Left lung (tissue), 4 donors: ENCODE measurements at regions not wholly inside any gene's neighbourhood (a gene's known extent, or its start where the extent isn't known, plus 50 kb on each side); places are given as distances from the start of the nearest gene placed in this dataset.
"Not testable (repeated sequence)": the region's sequence is repeated elsewhere in the genome, so short reads cannot be mapped to it uniquely, and the experiment has no call there.

Experiments
- ATAC-seq: fragments of 200-7000 bp; cut with Tn5 transposase; one replicate; pipeline ENCODE4 v1.9.1; 2020; ENCODE audit warnings: moderate library complexity
- DNase-seq, 4 donors: peaks; one replicate each; pipeline ENCODE4 v3.0.0-alpha.2; 2013 to 2020
- H3K27ac ChIP-seq, 2 donors: fragments of 200-600 bp; sonication (generic) in 1 of 2; one replicate each; pipeline versions ENCODE4 v1.5.0 to v1.8.0; 2020 to 2021
- H3K27me3 ChIP-seq, 2 donors: fragments of 200-600 bp; sonication (generic) in 1 of 2; one replicate each; pipeline versions ENCODE4 v1.5.0 to v1.8.0; 2020 to 2021
- H3K36me3 ChIP-seq, 2 donors: fragments of 200-600 bp; sonication (generic) in 1 of 2; one replicate each; pipeline versions ENCODE4 v1.5.0 to v1.8.0; 2020 to 2021
- H3K4me1 ChIP-seq, 2 donors: fragments of 200-600 bp; one replicate each; pipeline ENCODE4 v1.8.0; 2021
- H3K4me3 ChIP-seq, 2 donors: fragments of 200-600 bp; sonication (generic) in 1 of 2; one replicate each; pipeline versions ENCODE4 v1.5.0 to v1.8.0; 2020 to 2021; ENCODE audit warnings: mild to moderate bottlenecking in 1 of 2
- H3K9me3 ChIP-seq, 2 donors: fragments of 200-600 bp; sonication (generic) in 1 of 2; one replicate each; pipeline versions ENCODE4 v1.5.0 to v1.8.0; 2020 to 2021
- intact Hi-C, 2 donors: fragments of 100-400 bp; cut with DNase I; formaldehyde crosslinking; loops; one replicate each; pipeline versions ENCODE4 v1.11.2 to v1.14.2; 2022
- TF ChIP-seq, protein P1 (sequence below), 2 donors: fragments of 200-600 bp; sonication (generic) in 1 of 2; IDR thresholded peaks; one replicate each; pipeline versions ENCODE4 v1.5.0 to v1.8.0; 2021; ENCODE audit warnings: antibody characterized with exemption in 2 of 2
- donor health status: DM: no; HTN: yes; CAD: no.
- donor health status: DM: no; HTN: no; CAD: no.

DNA sequence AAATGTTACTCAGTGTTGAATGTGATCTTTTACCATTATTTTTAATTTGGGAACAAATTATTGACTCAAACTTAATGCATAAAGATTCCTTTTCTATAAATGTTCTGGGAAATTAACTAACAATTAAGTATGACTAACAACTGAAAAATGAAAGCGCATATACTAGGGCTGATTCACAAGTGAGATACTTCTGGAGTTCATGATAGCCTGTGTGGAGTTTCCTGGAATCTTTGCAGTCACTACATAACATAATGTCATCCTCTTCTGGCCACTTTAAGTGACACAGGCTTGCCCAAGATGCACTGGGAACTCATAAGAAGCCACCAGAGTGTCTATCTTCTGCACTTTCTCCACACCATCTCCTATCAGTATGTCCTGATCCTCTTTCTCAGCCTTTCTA, 450.3 kb upstream of the CDH11 start:
- Histone ChIP-seq H3K9me3 (no peaks in the 10 kb centered on the region), H3K4me3 (no peak overlapping the region), H3K27me3 (no peaks in the 10 kb centered on the region), H3K4me1 (no peaks in the 10 kb centered on the region), H3K27ac (no peak overlapping the region), H3K36me3 (no peaks in the 10 kb centered on the region)
- intact Hi-C loops, result no loop called here
- TF ChIP-seq, protein P1, sequence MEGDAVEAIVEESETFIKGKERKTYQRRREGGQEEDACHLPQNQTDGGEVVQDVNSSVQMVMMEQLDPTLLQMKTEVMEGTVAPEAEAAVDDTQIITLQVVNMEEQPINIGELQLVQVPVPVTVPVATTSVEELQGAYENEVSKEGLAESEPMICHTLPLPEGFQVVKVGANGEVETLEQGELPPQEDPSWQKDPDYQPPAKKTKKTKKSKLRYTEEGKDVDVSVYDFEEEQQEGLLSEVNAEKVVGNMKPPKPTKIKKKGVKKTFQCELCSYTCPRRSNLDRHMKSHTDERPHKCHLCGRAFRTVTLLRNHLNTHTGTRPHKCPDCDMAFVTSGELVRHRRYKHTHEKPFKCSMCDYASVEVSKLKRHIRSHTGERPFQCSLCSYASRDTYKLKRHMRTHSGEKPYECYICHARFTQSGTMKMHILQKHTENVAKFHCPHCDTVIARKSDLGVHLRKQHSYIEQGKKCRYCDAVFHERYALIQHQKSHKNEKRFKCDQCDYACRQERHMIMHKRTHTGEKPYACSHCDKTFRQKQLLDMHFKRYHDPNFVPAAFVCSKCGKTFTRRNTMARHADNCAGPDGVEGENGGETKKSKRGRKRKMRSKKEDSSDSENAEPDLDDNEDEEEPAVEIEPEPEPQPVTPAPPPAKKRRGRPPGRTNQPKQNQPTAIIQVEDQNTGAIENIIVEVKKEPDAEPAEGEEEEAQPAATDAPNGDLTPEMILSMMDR (IDR thresholded peaks at IDR 0.05), result no peak
- ATAC-seq (peak; percentile 44), DNase-seq (no peak)

DNA sequence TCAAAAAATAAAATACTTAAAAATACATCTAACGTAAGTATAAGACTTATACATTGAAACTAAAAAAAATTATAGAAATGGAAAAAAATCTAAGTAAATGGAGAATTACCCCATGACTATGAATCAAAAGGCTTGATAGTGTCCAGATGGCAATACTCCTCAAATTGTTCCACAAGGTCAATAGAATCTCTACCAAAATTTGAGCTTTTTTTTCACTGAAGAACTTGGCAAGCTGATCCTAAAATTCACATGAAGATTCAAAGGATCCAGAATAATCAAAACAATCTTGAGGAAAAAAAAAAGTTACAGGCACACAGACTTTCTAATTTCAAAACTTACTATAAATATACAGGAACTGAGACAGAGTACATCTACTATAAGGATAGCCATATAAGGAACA, 448.4 kb upstream of the CDH11 start:
- no peak overlapping the region for H3K4me3 ChIP-seq
- H3K36me3 ChIP-seq, result no peaks in the 10 kb centered on the region
- ATAC-seq (no peak), DNase-seq (no peak)
- no peaks in the 10 kb centered on the region for H3K4me1 ChIP-seq
- H3K27ac ChIP-seq, result no peak overlapping the region
- no peaks in the 10 kb centered on the region for H3K27me3 ChIP-seq
- H3K9me3 ChIP-seq, result no peaks in the 10 kb centered on the region
- TF ChIP-seq, protein P1 (IDR thresholded peaks at IDR 0.05), result no peak
- intact Hi-C loops, result no loop called here

GRCh38 chr16:65559846-65560245, 438.0 kb upstream of the CDH11 start:
- H3K27me3 ChIP-seq, result no peaks in the 10 kb centered on the region
- H3K27ac ChIP-seq, result no peak overlapping the region
- no peak for ATAC-seq
- peak in 1 of 4 donors; percentile 8 for DNase-seq
- no peaks in the 10 kb centered on the region for H3K4me1 ChIP-seq
- intact Hi-C loops, result no loop called here
- H3K9me3 ChIP-seq, result peaks cover 0 to 20% of the 10 kb centered on the region in 2 donors
- H3K4me3 ChIP-seq, result no peak overlapping the region
- TF ChIP-seq, protein P1 (IDR thresholded peaks at IDR 0.05), result no peak
- H3K36me3 ChIP-seq, result no peaks in the 10 kb centered on the region

DNA sequence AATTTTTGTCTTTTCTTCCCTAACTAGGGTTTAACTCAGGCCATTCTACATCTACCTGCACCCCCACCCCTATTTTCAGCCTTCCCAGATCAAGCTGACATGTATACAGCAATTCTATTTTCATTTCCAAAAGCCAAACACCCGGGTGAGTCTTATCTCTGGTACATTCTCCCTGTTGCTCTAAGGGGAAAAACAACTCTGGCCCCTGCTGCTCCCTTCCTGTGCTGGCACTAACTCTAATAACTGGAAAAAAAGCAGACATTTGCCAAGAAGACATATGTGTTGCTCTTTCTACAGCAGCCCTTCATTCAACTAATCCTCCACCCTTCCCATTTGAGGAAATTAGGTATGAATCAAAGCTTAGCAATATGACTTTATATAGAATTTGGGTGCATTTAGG, 427.8 kb upstream of the CDH11 start:
- peak overlapping the region in 1 of 2 donors; percentile 13 for H3K27ac ChIP-seq
- DNase-seq, intact Hi-C loops, H3K4me1 ChIP-seq, ATAC-seq, H3K9me3 ChIP-seq, H3K27me3 ChIP-seq, H3K4me3 ChIP-seq, H3K36me3 ChIP-seq: not testable (repeated sequence)

DNA sequence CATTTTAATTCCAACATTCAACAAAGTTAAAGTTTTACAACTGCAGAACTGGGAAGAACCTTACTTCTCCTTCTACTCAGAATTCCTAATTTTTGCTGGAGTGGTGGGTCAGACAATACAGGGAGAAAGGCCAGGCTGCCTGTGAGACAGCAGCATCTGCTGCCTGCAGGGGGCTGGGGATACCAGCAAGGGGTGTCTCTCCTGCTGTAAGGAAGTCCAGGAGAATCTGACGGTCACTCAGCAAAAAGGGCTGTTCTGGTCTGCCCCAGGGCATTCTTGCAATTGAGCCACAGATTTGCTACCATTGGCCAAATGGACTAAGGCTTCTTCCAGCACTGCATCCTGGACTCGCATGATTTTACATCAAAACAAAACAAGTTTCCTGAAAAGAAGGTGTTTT, 426.6 kb upstream of the CDH11 start:
- DNase-seq, result no peak
- ATAC-seq, result no peak
- Histone ChIP-seq H3K4me3 (no peak overlapping the region), H3K9me3 (peaks cover 0 to 7% of the 10 kb centered on the region in 2 donors), H3K4me1 (peaks cover 0 to 3% of the 10 kb centered on the region in 2 donors), H3K27ac (peak overlapping the region in 1 of 2 donors; percentile 2), H3K27me3 (no peaks in the 10 kb centered on the region), H3K36me3 (no peaks in the 10 kb centered on the region)
- intact Hi-C loops, result no loop called here
- TF ChIP-seq, protein P1 (IDR thresholded peaks at IDR 0.05), result no peak

- H3K9me3 ChIP-seq, result peaks cover 0 to 7% of the 10 kb centered on the region in 2 donors
- DNase-seq, result peak in 2 of 4 donors; percentile 46 to 58
- no peaks in the 10 kb centered on the region for H3K36me3 ChIP-seq
- peak; percentile 63 for ATAC-seq
- intact Hi-C loops, result no loop called here
- peak overlapping the region in 1 of 2 donors; percentile 2 for H3K27ac ChIP-seq
- H3K27me3 ChIP-seq, result no peaks in the 10 kb centered on the region
- H3K4me3 ChIP-seq, result no peak overlapping the region
- TF ChIP-seq, protein P1 (IDR thresholded peaks at IDR 0.05), result no peak
- peaks cover 0 to 3% of the 10 kb centered on the region in 2 donors for H3K4me1 ChIP-seq
These were observed 426.0 kb upstream of the CDH11 start for GRCh38 chr16:65547772-65548446.
